ENCODE measurements at regions not wholly inside any gene's neighbourhood (a gene's known extent, or its start where the extent isn't known, plus 50 kb on each side); places are given as distances from the start of the nearest gene placed in this dataset.

DNA sequence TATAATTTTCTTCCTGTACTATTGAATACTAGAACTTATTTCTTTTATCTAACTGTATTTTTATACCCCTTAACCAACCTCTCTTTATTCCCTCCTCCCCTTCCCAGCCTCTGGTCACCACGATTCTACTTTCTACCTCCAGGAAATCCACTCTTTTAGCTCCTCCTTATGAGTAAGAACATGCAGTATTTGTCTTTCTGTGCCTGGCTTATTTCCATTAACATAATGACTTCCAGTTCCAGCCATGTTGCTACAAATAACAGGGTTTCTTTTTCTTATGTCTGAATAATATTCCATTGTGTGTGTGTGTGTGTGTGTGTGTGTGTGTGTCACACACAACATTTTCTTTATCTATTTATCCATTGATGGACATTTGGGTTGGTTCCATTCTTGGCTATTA lies 152.3 kb upstream of the OLIG3 start (continued):
- TF ChIP-seq, protein P1, sequence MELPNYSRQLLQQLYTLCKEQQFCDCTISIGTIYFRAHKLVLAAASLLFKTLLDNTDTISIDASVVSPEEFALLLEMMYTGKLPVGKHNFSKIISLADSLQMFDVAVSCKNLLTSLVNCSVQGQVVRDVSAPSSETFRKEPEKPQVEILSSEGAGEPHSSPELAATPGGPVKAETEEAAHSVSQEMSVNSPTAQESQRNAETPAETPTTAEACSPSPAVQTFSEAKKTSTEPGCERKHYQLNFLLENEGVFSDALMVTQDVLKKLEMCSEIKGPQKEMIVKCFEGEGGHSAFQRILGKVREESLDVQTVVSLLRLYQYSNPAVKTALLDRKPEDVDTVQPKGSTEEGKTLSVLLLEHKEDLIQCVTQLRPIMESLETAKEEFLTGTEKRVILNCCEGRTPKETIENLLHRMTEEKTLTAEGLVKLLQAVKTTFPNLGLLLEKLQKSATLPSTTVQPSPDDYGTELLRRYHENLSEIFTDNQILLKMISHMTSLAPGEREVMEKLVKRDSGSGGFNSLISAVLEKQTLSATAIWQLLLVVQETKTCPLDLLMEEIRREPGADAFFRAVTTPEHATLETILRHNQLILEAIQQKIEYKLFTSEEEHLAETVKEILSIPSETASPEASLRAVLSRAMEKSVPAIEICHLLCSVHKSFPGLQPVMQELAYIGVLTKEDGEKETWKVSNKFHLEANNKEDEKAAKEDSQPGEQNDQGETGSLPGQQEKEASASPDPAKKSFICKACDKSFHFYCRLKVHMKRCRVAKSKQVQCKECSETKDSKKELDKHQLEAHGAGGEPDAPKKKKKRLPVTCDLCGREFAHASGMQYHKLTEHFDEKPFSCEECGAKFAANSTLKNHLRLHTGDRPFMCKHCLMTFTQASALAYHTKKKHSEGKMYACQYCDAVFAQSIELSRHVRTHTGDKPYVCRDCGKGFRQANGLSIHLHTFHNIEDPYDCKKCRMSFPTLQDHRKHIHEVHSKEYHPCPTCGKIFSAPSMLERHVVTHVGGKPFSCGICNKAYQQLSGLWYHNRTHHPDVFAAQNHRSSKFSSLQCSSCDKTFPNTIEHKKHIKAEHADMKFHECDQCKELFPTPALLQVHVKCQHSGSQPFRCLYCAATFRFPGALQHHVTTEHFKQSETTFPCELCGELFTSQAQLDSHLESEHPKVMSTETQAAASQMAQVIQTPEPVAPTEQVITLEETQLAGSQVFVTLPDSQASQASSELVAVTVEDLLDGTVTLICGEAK (IDR thresholded peaks at IDR 0.05; ENCODE audit: borderline replicate concordance): no peak
- no peak for TF ChIP-seq SMAD5 (IDR thresholded peaks at IDR 0.05; ENCODE audit: low read depth)
- TF ChIP-seq, protein P2, sequence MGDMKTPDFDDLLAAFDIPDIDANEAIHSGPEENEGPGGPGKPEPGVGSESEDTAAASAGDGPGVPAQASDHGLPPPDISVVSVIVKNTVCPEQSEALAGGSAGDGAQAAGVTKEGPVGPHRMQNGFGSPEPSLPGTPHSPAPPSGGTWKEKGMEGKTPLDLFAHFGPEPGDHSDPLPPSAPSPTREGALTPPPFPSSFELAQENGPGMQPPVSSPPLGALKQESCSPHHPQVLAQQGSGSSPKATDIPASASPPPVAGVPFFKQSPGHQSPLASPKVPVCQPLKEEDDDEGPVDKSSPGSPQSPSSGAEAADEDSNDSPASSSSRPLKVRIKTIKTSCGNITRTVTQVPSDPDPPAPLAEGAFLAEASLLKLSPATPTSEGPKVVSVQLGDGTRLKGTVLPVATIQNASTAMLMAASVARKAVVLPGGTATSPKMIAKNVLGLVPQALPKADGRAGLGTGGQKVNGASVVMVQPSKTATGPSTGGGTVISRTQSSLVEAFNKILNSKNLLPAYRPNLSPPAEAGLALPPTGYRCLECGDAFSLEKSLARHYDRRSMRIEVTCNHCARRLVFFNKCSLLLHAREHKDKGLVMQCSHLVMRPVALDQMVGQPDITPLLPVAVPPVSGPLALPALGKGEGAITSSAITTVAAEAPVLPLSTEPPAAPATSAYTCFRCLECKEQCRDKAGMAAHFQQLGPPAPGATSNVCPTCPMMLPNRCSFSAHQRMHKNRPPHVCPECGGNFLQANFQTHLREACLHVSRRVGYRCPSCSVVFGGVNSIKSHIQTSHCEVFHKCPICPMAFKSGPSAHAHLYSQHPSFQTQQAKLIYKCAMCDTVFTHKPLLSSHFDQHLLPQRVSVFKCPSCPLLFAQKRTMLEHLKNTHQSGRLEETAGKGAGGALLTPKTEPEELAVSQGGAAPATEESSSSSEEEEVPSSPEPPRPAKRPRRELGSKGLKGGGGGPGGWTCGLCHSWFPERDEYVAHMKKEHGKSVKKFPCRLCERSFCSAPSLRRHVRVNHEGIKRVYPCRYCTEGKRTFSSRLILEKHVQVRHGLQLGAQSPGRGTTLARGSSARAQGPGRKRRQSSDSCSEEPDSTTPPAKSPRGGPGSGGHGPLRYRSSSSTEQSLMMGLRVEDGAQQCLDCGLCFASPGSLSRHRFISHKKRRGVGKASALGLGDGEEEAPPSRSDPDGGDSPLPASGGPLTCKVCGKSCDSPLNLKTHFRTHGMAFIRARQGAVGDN (IDR thresholded peaks at IDR 0.05): no peak
